GM23338 (cell line): ENCODE measurements at regions not wholly inside any gene's neighbourhood (a gene's known extent, or its start where the extent isn't known, plus 50 kb on each side); places are given as distances from the start of the nearest gene placed in this dataset.

ENCODE experiments used
- ATAC-seq: fragments of 200-7000 bp; cut with Tn5 transposase; 3 replicates; pipeline ENCODE4 v1.9.1; 2020
- DNase-seq: peaks from one replicate; pipeline ENCODE4 v3.0.0-alpha.2; 2015; ENCODE audit warnings: low spot score
- H2AFZ ChIP-seq: fragments of 200-600 bp; sonication (generic); 2 replicates; pipeline ENCODE4 v1.8.0; 2016; ENCODE audit warnings: antibody characterized with exemption, mild to moderate bottlenecking, moderate library complexity
- H3F3A ChIP-seq: fragments of 200-600 bp; sonication (generic); replicated peaks from 2 replicates; pipeline ENCODE4 v1.8.0; 2017; ENCODE audit warnings: antibody characterized with exemption, mixed run types, low read depth
- H3K27ac ChIP-seq: fragments of 200-600 bp; sonication (generic); 2 replicates; pipeline ENCODE4 v1.6.1; 2016; ENCODE audit warnings: low read depth
- H3K27me3 ChIP-seq: fragments of 200-600 bp; sonication (generic); 2 replicates; pipeline ENCODE4 v1.8.0; 2016; ENCODE audit warnings: mild to moderate bottlenecking, mixed run types, moderate library complexity; ENCODE audit not compliant: insufficient read depth
- H3K36me3 ChIP-seq: fragments of 200-600 bp; sonication (generic); 2 replicates; pipeline ENCODE4 v1.8.0; 2016; ENCODE audit warnings: mild to moderate bottlenecking; ENCODE audit not compliant: insufficient read depth
- H3K4me1 ChIP-seq: fragments of 200-600 bp; sonication (generic); 2 replicates; pipeline ENCODE4 v1.8.0; 2016; ENCODE audit warnings: mild to moderate bottlenecking, moderate library complexity; ENCODE audit not compliant: insufficient read depth
- H3K4me2 ChIP-seq: fragments of 200-600 bp; sonication (generic); 2 replicates; pipeline ENCODE4 v1.7.1; 2017; ENCODE audit warnings: mixed run types
- H3K4me3 ChIP-seq: fragments of 200-600 bp; sonication (generic); 2 replicates; pipeline ENCODE4 v1.6.1; 2016; ENCODE audit warnings: mixed run types
- H3K79me2 ChIP-seq: fragments of 200-600 bp; sonication (generic); replicated peaks from 2 replicates; pipeline ENCODE4 v1.8.0; 2017; ENCODE audit warnings: mild to moderate bottlenecking; ENCODE audit not compliant: insufficient read depth
- H3K9me2 ChIP-seq: fragments of 200-600 bp; sonication (generic); 2 replicates; pipeline ENCODE4 v1.8.0; 2017; ENCODE audit not compliant: insufficient read depth
- H4K20me1 ChIP-seq: fragments of 200-600 bp; sonication (generic); replicated peaks from 2 replicates; pipeline ENCODE4 v1.8.0; 2017; ENCODE audit warnings: mild to moderate bottlenecking; ENCODE audit not compliant: insufficient read depth
- H3K27ac Mint-ChIP-seq: 2 replicates; pipeline ENCODE4 v1.8.0; 2020; ENCODE audit warnings: inconsistent platforms, mild to moderate bottlenecking, moderate library complexity, mixed read lengths
- H3K27me3 Mint-ChIP-seq: 3 replicates; pipeline ENCODE4 v1.8.0; 2022; ENCODE audit warnings: low read depth, mild to moderate bottlenecking, moderate library complexity, mixed read lengths, inconsistent platforms; ENCODE audit not compliant: insufficient read depth, poor library complexity
- H3K36me3 Mint-ChIP-seq: 3 replicates; pipeline ENCODE4 v1.8.0; 2021; ENCODE audit warnings: low read depth, mild to moderate bottlenecking, inconsistent platforms, moderate library complexity, mixed read lengths
- H3K4me1 Mint-ChIP-seq: 3 replicates; pipeline ENCODE4 v1.8.0; 2020; ENCODE audit warnings: mild to moderate bottlenecking, inconsistent platforms, mixed read lengths
- H3K4me3 Mint-ChIP-seq: 3 replicates; pipeline ENCODE4 v1.8.0; 2021; ENCODE audit warnings: moderate library complexity, mild to moderate bottlenecking, inconsistent platforms, mixed read lengths
- H3K9me3 Mint-ChIP-seq: 3 replicates; pipeline ENCODE4 v1.8.0; 2020; ENCODE audit warnings: moderate library complexity, mild to moderate bottlenecking, inconsistent platforms, mixed read lengths
- CREB1 ChIP-seq: fragments of 250-450 bp; sonication (Bioruptor Pico); IDR thresholded peaks from 2 replicates; pipeline ENCODE4 v1.5.0; 2020; ENCODE audit warnings: low read depth, mild to moderate bottlenecking, moderate library complexity
- EZH2 ChIP-seq: fragments of 200-600 bp; sonication (generic); IDR thresholded peaks from one replicate; pipeline ENCODE4 v1.8.0; 2017; ENCODE audit warnings: antibody characterized with exemption, mild to moderate bottlenecking, low read depth; ENCODE audit not compliant: unreplicated experiment
- EZH2phosphoT487 ChIP-seq: fragments of 200-600 bp; sonication (generic); IDR thresholded peaks from one replicate; pipeline ENCODE4 v1.8.1; 2018; ENCODE audit warnings: antibody characterized with exemption; ENCODE audit not compliant: unreplicated experiment
- JUNB ChIP-seq: IDR thresholded peaks from one replicate; pipeline ENCODE4 v1.6.1; 2016; ENCODE audit warnings: antibody characterized with exemption; ENCODE audit not compliant: unreplicated experiment
- NANOG ChIP-seq: IDR thresholded peaks from 2 replicates; pipeline ENCODE4 v1.6.1; 2016; ENCODE audit warnings: antibody characterized with exemption, borderline replicate concordance
- POLR2AphosphoS5 ChIP-seq: IDR thresholded peaks from 2 replicates; pipeline ENCODE4 v1.6.1; 2016; ENCODE audit warnings: antibody characterized with exemption, low read depth
- STAT1 ChIP-seq: IDR thresholded peaks from one replicate; pipeline ENCODE4 v1.6.1; 2016; ENCODE audit warnings: antibody characterized with exemption; ENCODE audit not compliant: unreplicated experiment
- ZNF114 ChIP-seq: fragments of 250-450 bp; sonication (Bioruptor Pico); IDR thresholded peaks from 2 replicates; pipeline ENCODE4 v1.5.0; 2020; ENCODE audit warnings: mild to moderate bottlenecking, moderate library complexity
- ZNF331 ChIP-seq: fragments of 250-450 bp; sonication (Bioruptor Pico); IDR thresholded peaks from 2 replicates; pipeline ENCODE4 v1.5.0; 2020; ENCODE audit warnings: low read depth, mild to moderate bottlenecking, moderate library complexity
- TF ChIP-seq, protein P1 (sequence below), 2 experiments: fragments of 200-600 bp in 1 of 2; sonication (generic) in 1 of 2; conservative IDR thresholded peaks; 2 replicates each; pipeline versions ENCODE4 v1.5.1 to v1.6.1; 2016 to 2017; ENCODE audit warnings: antibody characterized with exemption in 2 of 2, low read depth in 2 of 2, mild to moderate bottlenecking in 2 of 2, moderate library complexity in 1 of 2
- TF ChIP-seq, protein P2 (sequence below): fragments of 250-450 bp; sonication (Bioruptor Pico); IDR thresholded peaks from 2 replicates; pipeline ENCODE4 v1.5.0; 2020; ENCODE audit warnings: mild to moderate bottlenecking, moderate library complexity
- TF ChIP-seq, protein P3 (sequence below): IDR thresholded peaks from one replicate; pipeline ENCODE4 v1.6.1; 2018; ENCODE audit warnings: antibody characterized with exemption; ENCODE audit not compliant: unreplicated experiment
- TF ChIP-seq, protein P4 (sequence below): IDR thresholded peaks from 2 replicates; pipeline ENCODE4 v1.6.1; 2016; ENCODE audit warnings: antibody characterized with exemption

DNA sequence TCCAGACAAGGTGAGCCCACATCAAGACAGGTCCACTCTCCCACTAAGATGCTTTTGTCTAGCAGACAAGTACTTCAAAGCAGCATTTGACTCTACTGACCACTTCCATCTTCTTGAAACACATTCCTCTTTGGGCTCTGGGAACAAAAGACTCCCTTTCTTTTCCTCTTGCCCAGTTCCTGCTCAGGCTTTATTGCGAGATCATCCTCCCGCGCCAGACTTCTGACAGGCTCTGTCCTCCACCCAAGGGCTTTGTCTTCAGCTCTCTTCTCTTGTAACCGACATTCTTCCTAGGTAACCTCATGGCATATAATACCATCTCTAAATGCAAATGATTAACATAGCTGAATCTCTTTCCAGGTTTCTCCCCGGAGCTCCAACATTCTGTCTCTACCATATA, 85.8 kb downstream of the NUDT12 start:
- Histone ChIP-seq H2AFZ (peak overlapping the region; percentile 80; the same call in 1 of the 2 replicates), H3K27me3 (no peaks in the 10 kb centered on the region), H3K9me2 (no peaks in the 10 kb centered on the region), H3K4me3 (no peak overlapping the region), H3K4me1 (peaks cover 15% of the 10 kb centered on the region), H3K79me2 (no peaks in the 10 kb centered on the region), H4K20me1 (no peaks in the 10 kb centered on the region), H3F3A (no peaks in the 10 kb centered on the region), H3K27ac (no peak overlapping the region), H3K36me3 (no peaks in the 10 kb centered on the region), H3K4me2 (peak overlapping the region; percentile 2; the same call in 1 of the 2 replicates)
- DNase-seq (no peak), ATAC-seq (no peak; the same call in 2 of the 3 replicates)
- H3K4me3 Mint-ChIP-seq, result no peak overlapping the region
- no peaks in the 10 kb centered on the region for H3K9me3 Mint-ChIP-seq
- peaks cover 2% of the 10 kb centered on the region for H3K27me3 Mint-ChIP-seq
- TF ChIP-seq, protein P1, sequence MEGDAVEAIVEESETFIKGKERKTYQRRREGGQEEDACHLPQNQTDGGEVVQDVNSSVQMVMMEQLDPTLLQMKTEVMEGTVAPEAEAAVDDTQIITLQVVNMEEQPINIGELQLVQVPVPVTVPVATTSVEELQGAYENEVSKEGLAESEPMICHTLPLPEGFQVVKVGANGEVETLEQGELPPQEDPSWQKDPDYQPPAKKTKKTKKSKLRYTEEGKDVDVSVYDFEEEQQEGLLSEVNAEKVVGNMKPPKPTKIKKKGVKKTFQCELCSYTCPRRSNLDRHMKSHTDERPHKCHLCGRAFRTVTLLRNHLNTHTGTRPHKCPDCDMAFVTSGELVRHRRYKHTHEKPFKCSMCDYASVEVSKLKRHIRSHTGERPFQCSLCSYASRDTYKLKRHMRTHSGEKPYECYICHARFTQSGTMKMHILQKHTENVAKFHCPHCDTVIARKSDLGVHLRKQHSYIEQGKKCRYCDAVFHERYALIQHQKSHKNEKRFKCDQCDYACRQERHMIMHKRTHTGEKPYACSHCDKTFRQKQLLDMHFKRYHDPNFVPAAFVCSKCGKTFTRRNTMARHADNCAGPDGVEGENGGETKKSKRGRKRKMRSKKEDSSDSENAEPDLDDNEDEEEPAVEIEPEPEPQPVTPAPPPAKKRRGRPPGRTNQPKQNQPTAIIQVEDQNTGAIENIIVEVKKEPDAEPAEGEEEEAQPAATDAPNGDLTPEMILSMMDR (conservative IDR thresholded peaks at IDR 0.05; ENCODE audit: low read depth in 2 of 2), result no peak
- TF ChIP-seq EZH2phosphoT487 (no peak), ZNF114 (no peak), NANOG (no peak), STAT1 (no peak), JUNB (no peak), ZNF331 (CRISPR knock-in tag) (no peak), EZH2 (no peak), CREB1 (CRISPR knock-in tag) (no peak), POLR2AphosphoS5 (no peak)
- TF ChIP-seq, protein P2, sequence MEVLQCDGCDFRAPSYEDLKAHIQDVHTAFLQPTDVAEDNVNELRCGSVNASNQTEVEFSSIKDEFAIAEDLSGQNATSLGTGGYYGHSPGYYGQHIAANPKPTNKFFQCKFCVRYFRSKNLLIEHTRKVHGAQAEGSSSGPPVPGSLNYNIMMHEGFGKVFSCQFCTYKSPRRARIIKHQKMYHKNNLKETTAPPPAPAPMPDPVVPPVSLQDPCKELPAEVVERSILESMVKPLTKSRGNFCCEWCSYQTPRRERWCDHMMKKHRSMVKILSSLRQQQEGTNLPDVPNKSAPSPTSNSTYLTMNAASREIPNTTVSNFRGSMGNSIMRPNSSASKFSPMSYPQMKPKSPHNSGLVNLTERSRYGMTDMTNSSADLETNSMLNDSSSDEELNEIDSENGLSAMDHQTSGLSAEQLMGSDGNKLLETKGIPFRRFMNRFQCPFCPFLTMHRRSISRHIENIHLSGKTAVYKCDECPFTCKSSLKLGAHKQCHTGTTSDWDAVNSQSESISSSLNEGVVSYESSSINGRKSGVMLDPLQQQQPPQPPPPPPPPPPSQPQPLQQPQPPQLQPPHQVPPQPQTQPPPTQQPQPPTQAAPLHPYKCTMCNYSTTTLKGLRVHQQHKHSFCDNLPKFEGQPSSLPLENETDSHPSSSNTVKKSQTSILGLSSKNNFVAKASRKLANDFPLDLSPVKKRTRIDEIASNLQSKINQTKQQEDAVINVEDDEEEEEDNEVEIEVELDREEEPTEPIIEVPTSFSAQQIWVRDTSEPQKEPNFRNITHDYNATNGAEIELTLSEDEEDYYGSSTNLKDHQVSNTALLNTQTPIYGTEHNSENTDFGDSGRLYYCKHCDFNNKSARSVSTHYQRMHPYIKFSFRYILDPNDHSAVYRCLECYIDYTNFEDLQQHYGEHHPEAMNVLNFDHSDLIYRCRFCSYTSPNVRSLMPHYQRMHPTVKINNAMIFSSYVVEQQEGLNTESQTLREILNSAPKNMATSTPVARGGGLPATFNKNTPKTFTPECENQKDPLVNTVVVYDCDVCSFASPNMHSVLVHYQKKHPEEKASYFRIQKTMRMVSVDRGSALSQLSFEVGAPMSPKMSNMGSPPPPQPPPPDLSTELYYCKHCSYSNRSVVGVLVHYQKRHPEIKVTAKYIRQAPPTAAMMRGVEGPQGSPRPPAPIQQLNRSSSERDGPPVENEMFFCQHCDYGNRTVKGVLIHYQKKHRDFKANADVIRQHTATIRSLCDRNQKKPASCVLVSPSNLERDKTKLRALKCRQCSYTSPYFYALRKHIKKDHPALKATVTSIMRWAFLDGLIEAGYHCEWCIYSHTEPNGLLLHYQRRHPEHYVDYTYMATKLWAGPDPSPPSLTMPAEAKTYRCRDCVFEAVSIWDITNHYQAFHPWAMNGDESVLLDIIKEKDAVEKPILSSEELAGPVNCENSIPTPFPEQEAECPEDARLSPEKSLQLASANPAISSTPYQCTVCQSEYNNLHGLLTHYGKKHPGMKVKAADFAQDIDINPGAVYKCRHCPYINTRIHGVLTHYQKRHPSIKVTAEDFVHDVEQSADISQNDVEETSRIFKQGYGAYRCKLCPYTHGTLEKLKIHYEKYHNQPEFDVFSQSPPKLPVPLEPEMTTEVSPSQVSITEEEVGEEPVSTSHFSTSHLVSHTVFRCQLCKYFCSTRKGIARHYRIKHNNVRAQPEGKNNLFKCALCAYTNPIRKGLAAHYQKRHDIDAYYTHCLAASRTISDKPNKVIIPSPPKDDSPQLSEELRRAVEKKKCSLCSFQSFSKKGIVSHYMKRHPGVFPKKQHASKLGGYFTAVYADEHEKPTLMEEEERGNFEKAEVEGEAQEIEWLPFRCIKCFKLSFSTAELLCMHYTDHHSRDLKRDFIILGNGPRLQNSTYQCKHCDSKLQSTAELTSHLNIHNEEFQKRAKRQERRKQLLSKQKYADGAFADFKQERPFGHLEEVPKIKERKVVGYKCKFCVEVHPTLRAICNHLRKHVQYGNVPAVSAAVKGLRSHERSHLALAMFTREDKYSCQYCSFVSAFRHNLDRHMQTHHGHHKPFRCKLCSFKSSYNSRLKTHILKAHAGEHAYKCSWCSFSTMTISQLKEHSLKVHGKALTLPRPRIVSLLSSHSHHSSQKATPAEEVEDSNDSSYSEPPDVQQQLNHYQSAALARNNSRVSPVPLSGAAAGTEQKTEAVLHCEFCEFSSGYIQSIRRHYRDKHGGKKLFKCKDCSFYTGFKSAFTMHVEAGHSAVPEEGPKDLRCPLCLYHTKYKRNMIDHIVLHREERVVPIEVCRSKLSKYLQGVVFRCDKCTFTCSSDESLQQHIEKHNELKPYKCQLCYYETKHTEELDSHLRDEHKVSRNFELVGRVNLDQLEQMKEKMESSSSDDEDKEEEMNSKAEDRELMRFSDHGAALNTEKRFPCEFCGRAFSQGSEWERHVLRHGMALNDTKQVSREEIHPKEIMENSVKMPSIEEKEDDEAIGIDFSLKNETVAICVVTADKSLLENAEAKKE (CRISPR knock-in tag), result no peak
- TF ChIP-seq, protein P3, sequence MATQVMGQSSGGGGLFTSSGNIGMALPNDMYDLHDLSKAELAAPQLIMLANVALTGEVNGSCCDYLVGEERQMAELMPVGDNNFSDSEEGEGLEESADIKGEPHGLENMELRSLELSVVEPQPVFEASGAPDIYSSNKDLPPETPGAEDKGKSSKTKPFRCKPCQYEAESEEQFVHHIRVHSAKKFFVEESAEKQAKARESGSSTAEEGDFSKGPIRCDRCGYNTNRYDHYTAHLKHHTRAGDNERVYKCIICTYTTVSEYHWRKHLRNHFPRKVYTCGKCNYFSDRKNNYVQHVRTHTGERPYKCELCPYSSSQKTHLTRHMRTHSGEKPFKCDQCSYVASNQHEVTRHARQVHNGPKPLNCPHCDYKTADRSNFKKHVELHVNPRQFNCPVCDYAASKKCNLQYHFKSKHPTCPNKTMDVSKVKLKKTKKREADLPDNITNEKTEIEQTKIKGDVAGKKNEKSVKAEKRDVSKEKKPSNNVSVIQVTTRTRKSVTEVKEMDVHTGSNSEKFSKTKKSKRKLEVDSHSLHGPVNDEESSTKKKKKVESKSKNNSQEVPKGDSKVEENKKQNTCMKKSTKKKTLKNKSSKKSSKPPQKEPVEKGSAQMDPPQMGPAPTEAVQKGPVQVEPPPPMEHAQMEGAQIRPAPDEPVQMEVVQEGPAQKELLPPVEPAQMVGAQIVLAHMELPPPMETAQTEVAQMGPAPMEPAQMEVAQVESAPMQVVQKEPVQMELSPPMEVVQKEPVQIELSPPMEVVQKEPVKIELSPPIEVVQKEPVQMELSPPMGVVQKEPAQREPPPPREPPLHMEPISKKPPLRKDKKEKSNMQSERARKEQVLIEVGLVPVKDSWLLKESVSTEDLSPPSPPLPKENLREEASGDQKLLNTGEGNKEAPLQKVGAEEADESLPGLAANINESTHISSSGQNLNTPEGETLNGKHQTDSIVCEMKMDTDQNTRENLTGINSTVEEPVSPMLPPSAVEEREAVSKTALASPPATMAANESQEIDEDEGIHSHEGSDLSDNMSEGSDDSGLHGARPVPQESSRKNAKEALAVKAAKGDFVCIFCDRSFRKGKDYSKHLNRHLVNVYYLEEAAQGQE, result no peak
- TF ChIP-seq, protein P4, sequence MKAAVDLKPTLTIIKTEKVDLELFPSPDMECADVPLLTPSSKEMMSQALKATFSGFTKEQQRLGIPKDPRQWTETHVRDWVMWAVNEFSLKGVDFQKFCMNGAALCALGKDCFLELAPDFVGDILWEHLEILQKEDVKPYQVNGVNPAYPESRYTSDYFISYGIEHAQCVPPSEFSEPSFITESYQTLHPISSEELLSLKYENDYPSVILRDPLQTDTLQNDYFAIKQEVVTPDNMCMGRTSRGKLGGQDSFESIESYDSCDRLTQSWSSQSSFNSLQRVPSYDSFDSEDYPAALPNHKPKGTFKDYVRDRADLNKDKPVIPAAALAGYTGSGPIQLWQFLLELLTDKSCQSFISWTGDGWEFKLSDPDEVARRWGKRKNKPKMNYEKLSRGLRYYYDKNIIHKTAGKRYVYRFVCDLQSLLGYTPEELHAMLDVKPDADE, result no peak
- no peaks in the 10 kb centered on the region for H3K36me3 Mint-ChIP-seq
- H3K4me1 Mint-ChIP-seq, result peaks cover 16% of the 10 kb centered on the region; the same call in 2 of the 3 replicates
- no peak overlapping the region for H3K27ac Mint-ChIP-seq
